Activated naive CD4-positive, alpha-beta T cell treated with anti-CD3 and anti-CD28 coated beads, Interleukin-2, amount 10 ng/mL, durations not matched to agents 7 days and 5 days (primary cell): ENCODE measurements at regions not wholly inside any gene's neighbourhood (a gene's known extent, or its start where the extent isn't known, plus 50 kb on each side); places are given as distances from the start of the nearest gene placed in this dataset.
"Not testable (repeated sequence)": the region's sequence is repeated elsewhere in the genome, so short reads cannot be mapped to it uniquely, and the experiment has no call there.

ENCODE experiments used
- CTCF ChIA-PET: fragments of 350-600 bp; sonication (Branson Sonifier 250); formaldehyde crosslinking; loops from one replicate; lab custom pipeline; 2021; ENCODE audit warnings: antibody characterized with exemption; lab: Charles Lee
- DNase-seq: peaks from one replicate; pipeline ENCODE4 v3.0.0-alpha.2; 2020
- H3K27ac Mint-ChIP-seq: one replicate; pipeline ENCODE4 v1.8.0; 2021; ENCODE audit warnings: mild to moderate bottlenecking, moderate library complexity, mixed read lengths
- H3K27me3 Mint-ChIP-seq: one replicate; pipeline ENCODE4 v1.8.0; 2021; ENCODE audit warnings: mild to moderate bottlenecking, mixed read lengths
- H3K36me3 Mint-ChIP-seq: one replicate; pipeline ENCODE4 v1.8.0; 2021; ENCODE audit warnings: mixed read lengths
- H3K4me1 Mint-ChIP-seq: one replicate; pipeline ENCODE4 v1.8.0; 2021; ENCODE audit warnings: mixed read lengths
- H3K4me3 Mint-ChIP-seq: one replicate; pipeline ENCODE4 v1.8.0; 2021; ENCODE audit warnings: mild to moderate bottlenecking, moderate library complexity, mixed read lengths
- H3K9me3 Mint-ChIP-seq: one replicate; pipeline ENCODE4 v1.8.0; 2021; ENCODE audit warnings: mixed read lengths

DNA sequence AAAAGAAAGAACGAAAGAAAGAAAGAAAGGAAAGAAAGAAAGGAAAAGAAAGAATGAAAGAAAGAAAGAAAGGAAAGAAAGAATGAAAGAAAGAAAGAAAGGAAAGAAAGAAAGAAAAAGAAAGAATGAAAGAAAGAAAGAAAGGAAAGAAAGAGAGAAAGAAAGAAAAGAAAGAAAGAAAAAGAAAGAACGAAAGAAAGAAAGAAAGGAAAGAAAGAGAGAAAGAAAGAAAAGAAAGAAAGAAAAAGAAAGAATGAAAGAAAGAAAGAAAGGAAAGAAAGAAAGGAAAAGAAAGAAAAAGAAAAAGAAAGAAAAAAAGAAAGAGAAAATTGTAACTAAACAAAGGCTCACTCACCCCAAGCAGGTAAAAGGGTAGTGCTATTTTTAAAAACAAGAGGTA is 160.7 kb upstream of the TRPM3 start:
- H3K4me3 Mint-ChIP-seq, H3K36me3 Mint-ChIP-seq, CTCF ChIA-PET, H3K27me3 Mint-ChIP-seq, H3K4me1 Mint-ChIP-seq, H3K27ac Mint-ChIP-seq, H3K9me3 Mint-ChIP-seq, DNase-seq: not testable (repeated sequence)

DNA sequence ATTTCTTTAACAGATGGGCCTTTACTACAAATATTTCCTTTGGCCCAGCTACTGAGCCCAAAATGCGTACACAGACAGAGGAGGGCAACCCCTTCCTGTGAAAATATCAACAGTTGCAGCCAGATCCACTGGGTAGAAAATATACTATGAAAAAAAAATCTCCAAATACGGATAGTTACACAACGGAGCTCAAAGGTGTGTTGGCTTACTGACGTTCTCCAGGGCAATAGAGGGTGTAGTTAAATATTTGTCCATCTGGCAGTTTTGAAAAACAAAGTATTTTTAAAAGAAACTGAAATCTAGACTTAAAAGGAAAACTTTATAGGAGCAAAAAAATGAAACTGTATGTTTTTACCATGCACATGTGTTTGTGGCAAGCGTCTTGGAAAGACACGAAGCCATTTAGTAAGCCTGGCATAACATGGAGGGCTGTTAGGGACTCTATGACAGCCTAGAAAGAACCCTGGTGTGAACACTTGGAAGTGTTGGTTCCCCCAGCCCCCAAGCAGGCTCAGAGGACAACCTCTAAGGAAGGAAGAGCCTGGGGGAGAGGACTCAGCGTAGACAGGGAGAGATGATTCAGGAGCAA is 157.8 kb upstream of the TRPM3 start:
- DNase-seq: no peak
- Mint-ChIP-seq H3K4me1 (no peaks in the 10 kb centered on the region), H3K27me3 (peaks cover 9% of the 10 kb centered on the region), H3K36me3 (no peaks in the 10 kb centered on the region), H3K27ac (no peak overlapping the region), H3K4me3 (no peak overlapping the region), H3K9me3 (no peaks in the 10 kb centered on the region)
- CTCF ChIA-PET: interaction anchor here (0.6 kb wide), 1 partner anchor 972 kb away, joined by 3 read pairs; no protein-coding TSS in a partner anchor

- DNase-seq: no peak
- no peaks in the 10 kb centered on the region for H3K27me3 Mint-ChIP-seq
- CTCF ChIA-PET: no interaction called here
- no peaks in the 10 kb centered on the region for H3K9me3 Mint-ChIP-seq
- H3K27ac Mint-ChIP-seq: no peak overlapping the region
- no peak overlapping the region for H3K4me3 Mint-ChIP-seq
- no peaks in the 10 kb centered on the region for H3K4me1 Mint-ChIP-seq
- no peaks in the 10 kb centered on the region for H3K36me3 Mint-ChIP-seq
Measured at GRCh38 chr9:71273613-71274012, 152.2 kb upstream of the TRPM3 start.

DNA sequence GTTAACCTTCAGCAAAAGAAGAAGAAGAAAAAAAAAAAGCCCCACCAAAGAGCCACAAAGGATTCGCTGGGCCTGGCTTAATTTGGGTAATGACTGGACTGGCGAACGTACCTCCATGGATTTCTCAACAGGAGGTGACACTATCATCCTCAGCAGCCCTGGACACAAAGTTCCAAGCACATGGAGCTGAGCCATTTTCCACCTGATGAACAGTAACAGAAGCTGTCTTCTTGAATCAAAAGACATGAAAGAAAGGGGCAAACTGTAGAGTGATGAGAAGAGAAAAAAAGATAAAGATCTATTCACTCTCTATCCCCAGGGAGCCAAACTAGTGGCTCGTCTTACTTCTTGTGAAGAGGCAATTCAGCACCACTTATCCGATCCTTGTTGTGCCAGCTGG is 150.2 kb upstream of the TRPM3 start:
- CTCF ChIA-PET: interaction anchor here (1.1 kb wide), 1 partner anchor 10 kb away, joined by 3 read pairs; no protein-coding TSS in a partner anchor
- no peak for DNase-seq
- no peak overlapping the region for H3K27ac Mint-ChIP-seq
- H3K4me1 Mint-ChIP-seq: no peaks in the 10 kb centered on the region
- no peaks in the 10 kb centered on the region for H3K36me3 Mint-ChIP-seq
- H3K9me3 Mint-ChIP-seq: no peaks in the 10 kb centered on the region
- no peaks in the 10 kb centered on the region for H3K27me3 Mint-ChIP-seq
- H3K4me3 Mint-ChIP-seq: no peak overlapping the region

DNA sequence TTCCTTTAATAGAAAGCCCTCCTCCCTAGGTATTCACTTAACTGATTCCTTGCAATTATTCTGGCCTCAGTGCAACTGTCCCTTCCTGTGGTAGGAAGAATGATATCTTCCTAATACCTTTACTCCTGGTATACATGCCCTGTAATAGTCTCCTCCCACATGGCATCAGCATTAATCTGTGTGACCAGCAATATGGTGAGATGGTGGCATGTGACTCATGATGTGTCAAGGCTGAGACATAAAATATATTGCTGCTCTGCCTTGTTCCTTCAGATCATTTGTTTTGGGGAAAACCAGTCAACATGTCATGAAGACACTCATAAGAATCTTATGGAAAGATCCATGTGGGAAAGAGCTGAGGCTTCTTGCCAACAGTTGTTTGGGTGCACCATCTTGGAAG is 149.1 kb upstream of the TRPM3 start:
- Mint-ChIP-seq H3K4me1 (no peaks in the 10 kb centered on the region), H3K4me3 (no peak overlapping the region), H3K36me3 (no peaks in the 10 kb centered on the region), H3K9me3 (no peaks in the 10 kb centered on the region), H3K27ac (no peak overlapping the region), H3K27me3 (no peaks in the 10 kb centered on the region)
- no peak for DNase-seq
- CTCF ChIA-PET: interaction anchor here (1.1 kb wide), 1 partner anchor 9 kb away, joined by 3 read pairs; no protein-coding TSS in a partner anchor

- CTCF ChIA-PET: no interaction called here
- DNase-seq: no peak
- Mint-ChIP-seq H3K4me1 (no peaks in the 10 kb centered on the region), H3K9me3 (no peaks in the 10 kb centered on the region), H3K36me3 (no peaks in the 10 kb centered on the region), H3K27me3 (no peaks in the 10 kb centered on the region), H3K27ac (no peak overlapping the region), H3K4me3 (no peak overlapping the region)
Measured at GRCh38 chr9:71269859-71270258, 148.4 kb upstream of the TRPM3 start.

DNA sequence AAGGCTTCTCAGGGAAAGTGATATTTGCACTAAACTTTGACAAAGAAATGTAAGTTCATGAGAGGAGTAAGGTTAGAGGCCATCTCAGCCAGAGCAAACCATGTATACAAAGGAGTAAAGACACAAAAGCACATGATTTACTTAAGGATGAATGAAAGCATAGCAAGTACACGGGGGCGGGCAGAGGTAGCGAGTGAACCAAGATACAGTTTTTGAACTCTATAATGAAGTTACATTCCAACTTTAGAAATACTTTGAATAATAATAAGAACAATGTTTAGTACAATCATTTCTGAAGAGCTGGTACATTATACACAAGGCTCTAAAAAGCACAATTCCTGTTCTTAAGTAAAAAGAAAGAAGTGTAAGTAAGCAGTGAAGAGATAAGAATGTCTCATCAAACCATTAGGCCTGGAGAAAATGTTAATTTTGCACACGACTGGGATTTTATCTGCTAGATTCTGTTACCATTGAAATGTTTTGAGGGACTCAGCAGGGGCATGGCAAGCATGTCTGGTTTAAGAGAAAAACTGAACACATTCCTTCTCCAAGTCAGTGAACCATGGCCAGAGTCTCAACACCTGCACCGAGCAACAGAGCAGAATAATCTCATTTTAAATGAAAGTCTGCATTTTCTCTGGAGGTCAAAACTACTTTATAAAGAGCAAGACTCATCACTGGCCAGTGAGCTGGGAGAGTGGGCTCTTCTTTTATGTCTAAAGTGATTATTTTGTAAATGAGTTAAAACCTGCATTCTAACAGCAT is 147.6 kb upstream of the TRPM3 start:
- Mint-ChIP-seq H3K9me3 (no peaks in the 10 kb centered on the region), H3K27ac (no peak overlapping the region), H3K27me3 (no peaks in the 10 kb centered on the region), H3K4me3 (no peak overlapping the region), H3K36me3 (no peaks in the 10 kb centered on the region), H3K4me1 (no peaks in the 10 kb centered on the region)
- CTCF ChIA-PET: interaction anchor here (0.8 kb wide), 1 partner anchor 16 kb away, joined by 3 read pairs; no protein-coding TSS in a partner anchor
- no peak for DNase-seq

DNA sequence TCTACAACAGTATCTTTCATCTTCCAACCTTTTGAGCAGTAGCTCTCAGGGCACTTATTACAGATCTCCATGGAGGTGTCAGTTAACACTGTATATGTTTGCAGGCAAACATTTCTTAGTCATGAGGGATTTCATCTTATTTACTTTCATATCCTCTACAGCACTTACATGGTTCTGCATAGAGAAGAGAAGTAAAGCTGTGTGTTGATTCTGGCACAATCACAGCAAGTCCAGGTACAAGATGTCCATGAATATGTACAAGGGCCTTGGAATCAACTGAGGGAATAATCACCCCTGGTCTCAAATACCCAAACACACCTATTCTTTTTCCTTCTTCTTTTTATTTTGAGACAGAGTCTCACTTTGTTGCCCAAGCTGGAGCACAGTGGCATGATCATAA is 142.0 kb upstream of the TRPM3 start:
- no peak for DNase-seq
- Mint-ChIP-seq H3K36me3 (no peaks in the 10 kb centered on the region), H3K27me3 (no peaks in the 10 kb centered on the region), H3K4me1 (no peaks in the 10 kb centered on the region), H3K9me3 (no peaks in the 10 kb centered on the region), H3K4me3 (no peak overlapping the region), H3K27ac (no peak overlapping the region)
- CTCF ChIA-PET: interaction anchor here (1.1 kb wide), 1 partner anchor 13 kb away, joined by 3 read pairs; no protein-coding TSS in a partner anchor

GRCh38 chr9:71260419-71260818 is 139.0 kb upstream of the TRPM3 start:
- H3K27ac Mint-ChIP-seq, DNase-seq, H3K27me3 Mint-ChIP-seq, H3K9me3 Mint-ChIP-seq, CTCF ChIA-PET, H3K4me1 Mint-ChIP-seq, H3K36me3 Mint-ChIP-seq, H3K4me3 Mint-ChIP-seq: not testable (repeated sequence)

DNA sequence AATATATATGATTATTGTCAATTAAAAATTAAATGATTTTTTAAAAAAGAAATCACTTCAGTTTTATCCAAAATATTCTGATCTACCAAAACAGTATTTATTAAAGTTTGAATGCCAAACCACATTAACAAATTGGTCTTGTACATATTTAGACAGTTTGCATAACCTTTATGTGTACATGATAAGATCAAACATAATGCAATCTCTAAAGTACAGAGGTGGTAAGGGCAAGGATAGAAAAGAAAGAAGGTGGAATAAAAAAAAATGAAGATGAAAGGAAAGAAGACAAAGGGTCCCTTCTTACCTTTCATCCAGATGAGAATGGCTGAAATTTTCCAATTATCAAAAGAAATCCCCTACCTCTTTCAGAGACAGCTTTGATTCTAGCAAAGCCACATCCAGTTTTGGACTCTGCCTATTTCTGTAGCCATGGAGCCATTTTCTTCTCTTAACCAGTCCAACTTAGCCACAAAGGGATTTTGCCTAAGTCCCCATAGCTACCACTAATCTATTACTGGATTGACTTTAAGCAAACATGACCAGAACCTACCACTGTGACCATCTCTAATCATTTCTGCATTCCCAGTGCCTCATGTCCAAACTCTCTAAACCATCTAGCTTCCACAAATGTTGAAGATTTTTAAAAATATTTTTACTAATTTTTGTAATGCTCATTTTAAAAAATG is 133.3 kb upstream of the TRPM3 start:
- no peaks in the 10 kb centered on the region for H3K27me3 Mint-ChIP-seq
- no peak overlapping the region for H3K27ac Mint-ChIP-seq
- CTCF ChIA-PET: no interaction called here
- H3K9me3 Mint-ChIP-seq: no peaks in the 10 kb centered on the region
- no peaks in the 10 kb centered on the region for H3K4me1 Mint-ChIP-seq
- no peak for DNase-seq
- no peaks in the 10 kb centered on the region for H3K36me3 Mint-ChIP-seq
- H3K4me3 Mint-ChIP-seq: no peak overlapping the region

DNA sequence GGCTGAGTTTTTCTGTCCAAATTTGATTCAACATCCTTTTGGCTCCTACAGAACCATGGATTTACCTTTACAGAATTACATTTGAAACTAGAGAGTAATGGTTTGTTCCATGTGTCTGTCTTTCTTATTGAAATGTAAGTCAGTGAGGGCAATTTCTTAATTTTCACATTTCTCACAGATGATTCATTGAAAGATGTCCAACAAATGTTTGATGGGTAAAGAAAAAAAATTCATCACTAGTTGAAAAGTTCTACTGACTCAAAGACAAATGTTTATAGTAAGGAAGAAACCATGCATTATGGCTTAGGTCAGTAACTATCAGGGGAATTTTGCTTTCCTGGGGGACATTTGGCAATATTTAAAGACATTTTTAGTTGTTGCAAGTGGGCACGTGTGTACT is 131.6 kb upstream of the TRPM3 start:
- Mint-ChIP-seq H3K27me3 (no peaks in the 10 kb centered on the region), H3K36me3 (no peaks in the 10 kb centered on the region), H3K4me3 (no peak overlapping the region), H3K27ac (no peak overlapping the region), H3K9me3 (no peaks in the 10 kb centered on the region), H3K4me1 (no peaks in the 10 kb centered on the region)
- DNase-seq: no peak
- CTCF ChIA-PET: no interaction called here

DNA sequence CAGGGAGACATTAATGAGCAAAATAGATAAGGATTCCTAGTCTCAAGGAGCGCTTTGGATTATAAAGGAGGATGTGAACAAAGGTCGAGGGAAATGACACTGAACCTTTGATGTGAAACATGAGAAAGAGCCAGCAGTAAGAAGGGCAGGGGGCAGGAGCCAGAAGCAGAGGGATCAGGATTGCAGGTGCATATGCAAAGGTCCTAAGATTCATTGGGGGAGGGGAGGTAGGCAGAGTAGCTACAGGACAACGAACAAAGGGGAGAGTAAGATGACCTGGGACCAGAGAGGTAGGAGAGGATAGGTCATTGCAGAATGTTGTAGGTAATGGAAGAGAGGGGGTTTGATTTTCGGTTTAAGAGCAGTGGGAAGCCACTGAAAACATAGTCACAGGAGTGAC is 129.2 kb upstream of the TRPM3 start:
- Mint-ChIP-seq H3K4me1 (no peaks in the 10 kb centered on the region), H3K9me3 (no peaks in the 10 kb centered on the region), H3K27me3 (no peaks in the 10 kb centered on the region), H3K36me3 (no peaks in the 10 kb centered on the region), H3K27ac (no peak overlapping the region), H3K4me3 (no peak overlapping the region)
- no peak for DNase-seq
- CTCF ChIA-PET: interaction anchor here (1.2 to 2.8 kb wide), 2 partner anchors 13 to 611 kb away, joined by 3 to 12 read pairs; no protein-coding TSS in a partner anchor

DNA sequence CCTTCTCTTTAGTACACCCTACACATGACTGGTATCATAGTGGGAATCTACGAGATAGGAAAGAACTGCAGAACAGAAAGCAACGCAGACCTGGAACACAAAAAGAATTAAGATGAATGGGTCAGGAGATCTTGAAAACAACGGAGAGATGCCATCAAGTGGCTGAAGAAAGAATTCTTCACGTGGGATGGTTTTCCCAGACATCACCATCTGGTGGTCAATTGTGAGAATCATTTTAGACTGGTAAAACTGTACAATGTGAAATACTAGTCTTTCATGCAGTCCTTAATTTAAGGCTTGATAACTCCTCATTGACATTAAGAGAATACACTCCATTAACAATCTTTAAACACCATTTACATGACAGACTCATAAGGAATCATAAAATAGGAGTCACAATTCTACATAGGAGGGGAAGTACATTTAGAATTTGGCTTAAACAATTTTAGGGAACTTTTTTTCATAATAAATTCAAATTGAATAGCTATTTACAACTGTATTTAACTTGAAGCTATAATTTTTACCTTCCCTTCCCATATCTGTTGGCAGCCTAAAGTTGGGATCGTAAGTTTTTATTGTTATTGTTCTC is 128.4 kb upstream of the TRPM3 start:
- H3K9me3 Mint-ChIP-seq: no peaks in the 10 kb centered on the region
- H3K27ac Mint-ChIP-seq: no peak overlapping the region
- no peaks in the 10 kb centered on the region for H3K27me3 Mint-ChIP-seq
- no peaks in the 10 kb centered on the region for H3K36me3 Mint-ChIP-seq
- no peak overlapping the region for H3K4me3 Mint-ChIP-seq
- DNase-seq: no peak
- H3K4me1 Mint-ChIP-seq: no peaks in the 10 kb centered on the region
- CTCF ChIA-PET: interaction anchor here (0.5 to 2.8 kb wide), 6 partner anchors 14 to 1639 kb away, joined by 3 to 12 read pairs (median 3); no protein-coding TSS in a partner anchor

DNA sequence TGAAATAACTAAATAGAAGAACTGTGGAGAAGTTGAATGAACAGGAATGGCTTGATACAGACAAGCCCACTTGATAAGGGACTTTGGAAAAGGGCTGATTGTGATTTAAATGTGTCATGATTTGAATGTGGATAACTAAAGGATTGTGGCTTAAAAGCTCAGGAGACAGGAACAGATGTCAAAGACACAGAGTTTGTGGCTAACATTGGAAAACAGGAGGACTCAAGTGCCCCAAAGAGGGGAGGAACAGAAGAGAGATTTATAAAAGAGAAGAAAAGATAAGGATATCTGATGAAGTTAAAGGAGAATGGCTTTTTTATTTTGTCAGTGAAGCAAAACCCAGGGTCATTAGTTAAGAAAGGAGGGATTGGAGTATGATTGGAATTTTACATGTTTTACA is 124.2 kb upstream of the TRPM3 start:
- H3K27me3 Mint-ChIP-seq: no peaks in the 10 kb centered on the region

More for the DNA sequence above, 124.2 kb upstream of the TRPM3 start:
- no peak overlapping the region for H3K27ac Mint-ChIP-seq
- no peaks in the 10 kb centered on the region for H3K9me3 Mint-ChIP-seq
- no peaks in the 10 kb centered on the region for H3K36me3 Mint-ChIP-seq
- no peak overlapping the region for H3K4me3 Mint-ChIP-seq
- CTCF ChIA-PET: no interaction called here
- no peak for DNase-seq
- H3K4me1 Mint-ChIP-seq: no peaks in the 10 kb centered on the region
